GM23338 (cell line): ENCODE measurements at regions not wholly inside any gene's neighbourhood (a gene's known extent, or its start where the extent isn't known, plus 50 kb on each side); places are given as distances from the start of the nearest gene placed in this dataset.

ENCODE experiments used
- ATAC-seq: fragments of 200-7000 bp; cut with Tn5 transposase; 3 replicates; pipeline ENCODE4 v1.9.1; 2020
- DNase-seq: peaks from one replicate; pipeline ENCODE4 v3.0.0-alpha.2; 2015; ENCODE audit warnings: low spot score
- H2AFZ ChIP-seq: fragments of 200-600 bp; sonication (generic); 2 replicates; pipeline ENCODE4 v1.8.0; 2016; ENCODE audit warnings: antibody characterized with exemption, mild to moderate bottlenecking, moderate library complexity
- H3F3A ChIP-seq: fragments of 200-600 bp; sonication (generic); replicated peaks from 2 replicates; pipeline ENCODE4 v1.8.0; 2017; ENCODE audit warnings: antibody characterized with exemption, mixed run types, low read depth
- H3K27ac ChIP-seq: fragments of 200-600 bp; sonication (generic); 2 replicates; pipeline ENCODE4 v1.6.1; 2016; ENCODE audit warnings: low read depth
- H3K27me3 ChIP-seq: fragments of 200-600 bp; sonication (generic); 2 replicates; pipeline ENCODE4 v1.8.0; 2016; ENCODE audit warnings: mild to moderate bottlenecking, mixed run types, moderate library complexity; ENCODE audit not compliant: insufficient read depth
- H3K36me3 ChIP-seq: fragments of 200-600 bp; sonication (generic); 2 replicates; pipeline ENCODE4 v1.8.0; 2016; ENCODE audit warnings: mild to moderate bottlenecking; ENCODE audit not compliant: insufficient read depth
- H3K4me1 ChIP-seq: fragments of 200-600 bp; sonication (generic); 2 replicates; pipeline ENCODE4 v1.8.0; 2016; ENCODE audit warnings: mild to moderate bottlenecking, moderate library complexity; ENCODE audit not compliant: insufficient read depth
- H3K4me2 ChIP-seq: fragments of 200-600 bp; sonication (generic); 2 replicates; pipeline ENCODE4 v1.7.1; 2017; ENCODE audit warnings: mixed run types
- H3K4me3 ChIP-seq: fragments of 200-600 bp; sonication (generic); 2 replicates; pipeline ENCODE4 v1.6.1; 2016; ENCODE audit warnings: mixed run types
- H3K79me2 ChIP-seq: fragments of 200-600 bp; sonication (generic); replicated peaks from 2 replicates; pipeline ENCODE4 v1.8.0; 2017; ENCODE audit warnings: mild to moderate bottlenecking; ENCODE audit not compliant: insufficient read depth
- H3K9me2 ChIP-seq: fragments of 200-600 bp; sonication (generic); 2 replicates; pipeline ENCODE4 v1.8.0; 2017; ENCODE audit not compliant: insufficient read depth
- H4K20me1 ChIP-seq: fragments of 200-600 bp; sonication (generic); replicated peaks from 2 replicates; pipeline ENCODE4 v1.8.0; 2017; ENCODE audit warnings: mild to moderate bottlenecking; ENCODE audit not compliant: insufficient read depth
- H3K27ac Mint-ChIP-seq: 2 replicates; pipeline ENCODE4 v1.8.0; 2020; ENCODE audit warnings: inconsistent platforms, mild to moderate bottlenecking, moderate library complexity, mixed read lengths
- H3K27me3 Mint-ChIP-seq: 3 replicates; pipeline ENCODE4 v1.8.0; 2022; ENCODE audit warnings: low read depth, mild to moderate bottlenecking, moderate library complexity, mixed read lengths, inconsistent platforms; ENCODE audit not compliant: insufficient read depth, poor library complexity
- H3K36me3 Mint-ChIP-seq: 3 replicates; pipeline ENCODE4 v1.8.0; 2021; ENCODE audit warnings: low read depth, mild to moderate bottlenecking, inconsistent platforms, moderate library complexity, mixed read lengths
- H3K4me1 Mint-ChIP-seq: 3 replicates; pipeline ENCODE4 v1.8.0; 2020; ENCODE audit warnings: mild to moderate bottlenecking, inconsistent platforms, mixed read lengths
- H3K4me3 Mint-ChIP-seq: 3 replicates; pipeline ENCODE4 v1.8.0; 2021; ENCODE audit warnings: moderate library complexity, mild to moderate bottlenecking, inconsistent platforms, mixed read lengths
- H3K9me3 Mint-ChIP-seq: 3 replicates; pipeline ENCODE4 v1.8.0; 2020; ENCODE audit warnings: moderate library complexity, mild to moderate bottlenecking, inconsistent platforms, mixed read lengths
- CREB1 ChIP-seq: fragments of 250-450 bp; sonication (Bioruptor Pico); IDR thresholded peaks from 2 replicates; pipeline ENCODE4 v1.5.0; 2020; ENCODE audit warnings: low read depth, mild to moderate bottlenecking, moderate library complexity
- CTCF ChIP-seq, 2 experiments: fragments of 200-600 bp in 1 of 2; sonication (generic) in 1 of 2; conservative IDR thresholded peaks; 2 replicates each; pipeline versions ENCODE4 v1.5.1 to v1.6.1; 2016 to 2017; ENCODE audit warnings: antibody characterized with exemption in 2 of 2, low read depth in 2 of 2, mild to moderate bottlenecking in 2 of 2, moderate library complexity in 1 of 2
- ETS1 ChIP-seq: IDR thresholded peaks from 2 replicates; pipeline ENCODE4 v1.6.1; 2016; ENCODE audit warnings: antibody characterized with exemption
- EZH2 ChIP-seq: fragments of 200-600 bp; sonication (generic); IDR thresholded peaks from one replicate; pipeline ENCODE4 v1.8.0; 2017; ENCODE audit warnings: antibody characterized with exemption, mild to moderate bottlenecking, low read depth; ENCODE audit not compliant: unreplicated experiment
- JUNB ChIP-seq: IDR thresholded peaks from one replicate; pipeline ENCODE4 v1.6.1; 2016; ENCODE audit warnings: antibody characterized with exemption; ENCODE audit not compliant: unreplicated experiment
- NANOG ChIP-seq: IDR thresholded peaks from 2 replicates; pipeline ENCODE4 v1.6.1; 2016; ENCODE audit warnings: antibody characterized with exemption, borderline replicate concordance
- POLR2AphosphoS5 ChIP-seq: IDR thresholded peaks from 2 replicates; pipeline ENCODE4 v1.6.1; 2016; ENCODE audit warnings: antibody characterized with exemption, low read depth
- REST ChIP-seq: IDR thresholded peaks from one replicate; pipeline ENCODE4 v1.6.1; 2018; ENCODE audit warnings: antibody characterized with exemption; ENCODE audit not compliant: unreplicated experiment
- STAT1 ChIP-seq: IDR thresholded peaks from one replicate; pipeline ENCODE4 v1.6.1; 2016; ENCODE audit warnings: antibody characterized with exemption; ENCODE audit not compliant: unreplicated experiment
- ZNF114 ChIP-seq: fragments of 250-450 bp; sonication (Bioruptor Pico); IDR thresholded peaks from 2 replicates; pipeline ENCODE4 v1.5.0; 2020; ENCODE audit warnings: mild to moderate bottlenecking, moderate library complexity
- ZNF331 ChIP-seq: fragments of 250-450 bp; sonication (Bioruptor Pico); IDR thresholded peaks from 2 replicates; pipeline ENCODE4 v1.5.0; 2020; ENCODE audit warnings: low read depth, mild to moderate bottlenecking, moderate library complexity
- ZNF462 ChIP-seq: fragments of 250-450 bp; sonication (Bioruptor Pico); IDR thresholded peaks from 2 replicates; pipeline ENCODE4 v1.5.0; 2020; ENCODE audit warnings: mild to moderate bottlenecking, moderate library complexity

- TF ChIP-seq REST (no peak), CREB1 (no peak), POLR2AphosphoS5 (no peak), ZNF114 (no peak), NANOG (no peak), STAT1 (no peak), ETS1 (no peak), EZH2 (no peak), JUNB (no peak)
Observed at GRCh38 chr1:88016947-88017346, 667.1 kb upstream of the PKN2 start (continued).

- Mint-ChIP-seq H3K9me3 (peaks cover 2% of the 10 kb centered on the region; the same call in 1 of the 3 replicates), H3K27ac (no peak overlapping the region), H3K4me1 (peaks cover 13% of the 10 kb centered on the region), H3K36me3 (peaks cover 4% of the 10 kb centered on the region; the same call in 1 of the 3 replicates), H3K27me3 (no peaks in the 10 kb centered on the region), H3K4me3 (no peak overlapping the region)
- Histone ChIP-seq H3K9me2 (peaks cover 29% of the 10 kb centered on the region; the same call in 1 of the 2 replicates), H3K27ac (no peak overlapping the region), H2AFZ (no peak overlapping the region), H3K36me3 (no peaks in the 10 kb centered on the region), H3K4me3 (no peak overlapping the region), H4K20me1 (no peaks in the 10 kb centered on the region), H3K27me3 (no peaks in the 10 kb centered on the region), H3K79me2 (no peaks in the 10 kb centered on the region), H3K4me2 (no peak overlapping the region), H3F3A (no peaks in the 10 kb centered on the region), H3K4me1 (peaks cover 5% of the 10 kb centered on the region; the same call in 1 of the 2 replicates)
- DNase-seq, result peak; percentile 7
- ATAC-seq, result no peak; the same call in 2 of the 3 replicates
- TF ChIP-seq EZH2 (no peak), ZNF462 (CRISPR knock-in tag) (no peak), POLR2AphosphoS5 (no peak), JUNB (no peak), NANOG (no peak), CTCF (conservative IDR thresholded peaks at IDR 0.05; ENCODE audit: low read depth in 2 of 2) (no peak; a peak in 1 of 4 replicates), ZNF331 (CRISPR knock-in tag) (no peak), ETS1 (no peak)
Observed at GRCh38 chr1:88021529-88021928, 662.5 kb upstream of the PKN2 start.
